ENCODE measurements at regions not wholly inside any gene's neighbourhood (a gene's known extent, or its start where the extent isn't known, plus 50 kb on each side); places are given as distances from the start of the nearest gene placed in this dataset.

DNA sequence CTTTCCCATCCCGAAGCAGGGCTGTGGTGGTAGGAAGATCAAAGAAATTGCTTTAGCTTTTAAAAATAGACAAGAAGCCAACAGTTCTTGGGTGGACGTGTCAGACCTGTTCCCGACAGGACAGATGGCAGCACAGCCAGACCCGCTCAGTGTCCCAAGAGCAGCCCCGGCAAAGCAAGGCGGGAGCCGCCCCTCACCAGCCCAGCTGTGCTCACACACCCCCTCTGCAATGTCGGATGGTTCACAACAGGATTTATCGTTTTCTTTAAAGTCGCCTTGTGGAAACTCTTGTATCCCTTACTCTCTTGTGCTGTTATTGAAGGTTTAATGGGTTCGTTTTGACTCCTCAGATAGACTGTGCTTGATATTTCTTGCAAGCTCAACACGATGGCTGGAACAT lies 302.4 kb downstream of the THBS2 start:
- no peaks in the 10 kb centered on the region for H3K9me3 Mint-ChIP-seq
- TF ChIP-seq, protein P1, sequence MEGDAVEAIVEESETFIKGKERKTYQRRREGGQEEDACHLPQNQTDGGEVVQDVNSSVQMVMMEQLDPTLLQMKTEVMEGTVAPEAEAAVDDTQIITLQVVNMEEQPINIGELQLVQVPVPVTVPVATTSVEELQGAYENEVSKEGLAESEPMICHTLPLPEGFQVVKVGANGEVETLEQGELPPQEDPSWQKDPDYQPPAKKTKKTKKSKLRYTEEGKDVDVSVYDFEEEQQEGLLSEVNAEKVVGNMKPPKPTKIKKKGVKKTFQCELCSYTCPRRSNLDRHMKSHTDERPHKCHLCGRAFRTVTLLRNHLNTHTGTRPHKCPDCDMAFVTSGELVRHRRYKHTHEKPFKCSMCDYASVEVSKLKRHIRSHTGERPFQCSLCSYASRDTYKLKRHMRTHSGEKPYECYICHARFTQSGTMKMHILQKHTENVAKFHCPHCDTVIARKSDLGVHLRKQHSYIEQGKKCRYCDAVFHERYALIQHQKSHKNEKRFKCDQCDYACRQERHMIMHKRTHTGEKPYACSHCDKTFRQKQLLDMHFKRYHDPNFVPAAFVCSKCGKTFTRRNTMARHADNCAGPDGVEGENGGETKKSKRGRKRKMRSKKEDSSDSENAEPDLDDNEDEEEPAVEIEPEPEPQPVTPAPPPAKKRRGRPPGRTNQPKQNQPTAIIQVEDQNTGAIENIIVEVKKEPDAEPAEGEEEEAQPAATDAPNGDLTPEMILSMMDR (IDR thresholded peaks at IDR 0.05), result no peak
- no peaks in the 10 kb centered on the region for H3K36me3 Mint-ChIP-seq (ENCODE audit: low read depth)
- peaks cover 30% of the 10 kb centered on the region for H3K27me3 Mint-ChIP-seq
- H3K27ac ChIP-seq (ENCODE audit: low read depth in 1 of 2, low read length in 2 of 2), result no peak overlapping the region
- no peaks in the 10 kb centered on the region for H3K4me1 ChIP-seq (ENCODE audit: insufficient read depth, low read length)
- ChIA-PET CTCF (no interaction called here), POLR2A (no interaction called here)
- DNase-seq (no peak), ATAC-seq (ENCODE audit: poor library complexity) (no peak)
- H3K27me3 ChIP-seq (ENCODE audit: control insufficient read depth in 1 of 2, insufficient read depth in 2 of 2, low read length in 2 of 2), result peaks cover 3 to 14% of the 10 kb centered on the region in 2 experiments
- intact Hi-C loops (cut with DNase I, micrococcal nuclease), result no loop called here
- H3K9me3 ChIP-seq (ENCODE audit: control insufficient read depth in 1 of 2, insufficient read depth in 1 of 2, low read length in 2 of 2), result no peaks in the 10 kb centered on the region
- no peak overlapping the region for H3K4me3 ChIP-seq (ENCODE audit: low read length)
- no peak overlapping the region for H3K4me3 Mint-ChIP-seq
- H3K27ac Mint-ChIP-seq, result no peak overlapping the region
- H3K36me3 ChIP-seq (ENCODE audit: insufficient read depth, low read length), result no peaks in the 10 kb centered on the region
- no peaks in the 10 kb centered on the region for H3K4me1 Mint-ChIP-seq (ENCODE audit: low read depth)

DNA sequence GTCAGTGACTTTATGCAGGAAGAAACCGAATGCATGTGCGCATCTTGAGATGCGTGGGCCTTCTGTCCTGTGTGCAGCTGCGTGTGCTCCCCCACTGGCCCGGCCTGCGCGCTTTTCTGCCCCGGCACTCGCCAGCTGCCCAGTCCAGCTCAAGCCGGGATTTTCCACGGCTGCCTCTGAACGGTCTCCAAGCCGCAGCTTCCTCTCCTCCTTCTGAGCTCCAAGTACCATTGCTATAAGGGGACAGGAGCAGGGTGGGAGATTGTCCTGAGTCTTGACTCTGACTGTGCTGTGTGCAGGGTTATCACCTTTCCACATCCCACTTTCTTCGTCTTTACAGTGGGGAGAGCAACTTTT lies 302.8 kb downstream of the THBS2 start:
- no peaks in the 10 kb centered on the region for H3K4me1 Mint-ChIP-seq (ENCODE audit: low read depth)
- CTCF ChIA-PET, result no interaction called here

DNA sequence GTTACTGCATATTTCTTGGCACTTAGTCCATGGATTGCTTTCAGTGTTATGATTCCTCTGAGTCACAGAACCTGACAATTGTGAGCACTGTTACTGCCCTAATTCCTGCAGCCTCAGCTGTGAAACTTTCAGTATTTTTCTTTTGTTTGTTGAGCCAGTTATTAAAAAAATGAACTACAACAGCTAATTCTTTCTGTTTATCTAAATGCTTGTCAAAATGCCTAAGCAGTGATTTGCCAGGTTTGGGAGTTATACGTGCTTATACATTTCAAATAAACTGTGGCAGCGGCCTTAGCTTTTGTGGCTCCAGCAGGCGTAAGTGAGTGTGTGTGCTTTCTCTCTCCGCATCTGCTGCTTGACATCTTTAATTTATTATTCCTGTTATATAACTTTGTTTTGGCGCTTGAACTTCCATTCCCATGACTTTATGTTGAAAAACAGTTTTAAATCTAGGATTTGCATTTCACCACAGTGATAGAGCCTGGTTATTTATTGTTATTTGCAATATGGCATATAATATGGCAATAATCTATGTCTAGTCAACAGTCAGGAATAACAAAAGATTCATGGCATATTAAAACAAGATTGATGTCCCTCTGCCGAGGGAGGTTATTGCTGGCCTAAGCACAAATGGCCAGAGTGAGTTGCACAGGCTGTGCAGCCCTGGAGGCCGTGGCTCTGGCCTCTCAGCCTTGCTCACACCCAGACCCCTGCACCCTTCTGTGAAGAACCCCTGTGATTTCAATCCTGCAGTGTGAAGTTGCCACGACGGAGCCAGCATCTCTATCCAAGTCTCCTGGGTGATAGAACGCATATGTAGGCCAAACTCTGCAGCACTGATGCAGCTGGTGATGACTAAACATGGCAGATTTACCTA lies 303.4 kb downstream of the THBS2 start:
- Histone ChIP-seq H3K27ac (ENCODE audit: low read depth in 1 of 2, low read length in 2 of 2) (no peak overlapping the region), H3K27me3 (ENCODE audit: control insufficient read depth in 1 of 2, insufficient read depth in 2 of 2, low read length in 2 of 2) (peaks cover 3 to 14% of the 10 kb centered on the region in 2 experiments), H3K36me3 (ENCODE audit: insufficient read depth, low read length) (no peaks in the 10 kb centered on the region), H3K4me1 (ENCODE audit: insufficient read depth, low read length) (no peaks in the 10 kb centered on the region), H3K4me3 (ENCODE audit: low read length) (no peak overlapping the region), H3K9me3 (ENCODE audit: control insufficient read depth in 1 of 2, insufficient read depth in 1 of 2, low read length in 2 of 2) (no peaks in the 10 kb centered on the region)
- Mint-ChIP-seq H3K27me3 (peaks cover 20% of the 10 kb centered on the region), H3K36me3 (ENCODE audit: low read depth) (no peaks in the 10 kb centered on the region), H3K4me1 (ENCODE audit: low read depth) (no peaks in the 10 kb centered on the region), H3K4me3 (no peak overlapping the region), H3K9me3 (no peaks in the 10 kb centered on the region), H3K27ac (no peak overlapping the region)
- ChIA-PET POLR2A (no interaction called here), CTCF (no interaction called here)
- ATAC-seq (ENCODE audit: poor library complexity), result no peak
- intact Hi-C loops (cut with DNase I, micrococcal nuclease), result no loop called here
- no peak for DNase-seq
- TF ChIP-seq, protein P1 (IDR thresholded peaks at IDR 0.05), result no peak

More for the DNA sequence above, 302.8 kb downstream of the THBS2 start:
- Mint-ChIP-seq H3K27me3 (peaks cover 26% of the 10 kb centered on the region), H3K9me3 (no peaks in the 10 kb centered on the region), H3K36me3 (ENCODE audit: low read depth) (no peaks in the 10 kb centered on the region), H3K4me3 (no peak overlapping the region), H3K27ac (no peak overlapping the region)
- POLR2A ChIA-PET, result no interaction called here
- DNase-seq (no peak), ATAC-seq (ENCODE audit: poor library complexity) (no peak)
- peaks cover 3 to 14% of the 10 kb centered on the region in 2 experiments for H3K27me3 ChIP-seq (ENCODE audit: control insufficient read depth in 1 of 2, insufficient read depth in 2 of 2, low read length in 2 of 2)
- intact Hi-C loops (cut with DNase I, micrococcal nuclease), result no loop called here
- H3K4me3 ChIP-seq (ENCODE audit: low read length), result no peak overlapping the region
- H3K4me1 ChIP-seq (ENCODE audit: insufficient read depth, low read length), result no peaks in the 10 kb centered on the region
- H3K27ac ChIP-seq (ENCODE audit: low read depth in 1 of 2, low read length in 2 of 2), result no peak overlapping the region
- H3K36me3 ChIP-seq (ENCODE audit: insufficient read depth, low read length), result no peaks in the 10 kb centered on the region
- H3K9me3 ChIP-seq (ENCODE audit: control insufficient read depth in 1 of 2, insufficient read depth in 1 of 2, low read length in 2 of 2), result no peaks in the 10 kb centered on the region
- TF ChIP-seq, protein P1 (IDR thresholded peaks at IDR 0.05), result no peak
